NCI-H2107 treated with DMSO at 0.1 percent for 48 hours (cell line): ENCODE measurements at regions not wholly inside any gene's neighbourhood (a gene's known extent, or its start where the extent isn't known, plus 50 kb on each side); places are given as distances from the start of the nearest gene placed in this dataset.

Source experiments
- DNase-seq: peaks from one replicate; lab custom pipeline; 2025; ENCODE audit not compliant: unreplicated experiment; lab: John Stamatoyannopoulos, UW

DNA sequence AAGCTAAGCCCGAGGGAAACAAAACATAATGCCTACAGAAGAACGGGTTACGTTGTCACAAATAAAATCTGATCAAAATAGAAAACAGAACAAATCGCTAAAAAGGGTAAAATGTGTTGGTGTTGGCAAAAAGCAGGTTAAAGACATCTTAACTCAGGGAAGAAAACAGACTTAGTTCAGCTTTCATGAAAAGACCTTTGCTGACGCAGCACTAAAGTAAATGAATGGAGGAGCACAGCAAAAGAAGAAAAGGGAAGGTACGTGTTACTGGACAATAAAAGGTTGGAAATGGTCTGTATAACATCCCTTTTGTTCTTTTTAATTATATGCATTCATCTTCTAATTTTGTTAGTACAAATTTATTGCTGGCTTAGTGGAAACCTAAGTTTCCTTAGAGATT lies 117.4 kb upstream of the DSEL start:
- DNase-seq = no peak

DNA sequence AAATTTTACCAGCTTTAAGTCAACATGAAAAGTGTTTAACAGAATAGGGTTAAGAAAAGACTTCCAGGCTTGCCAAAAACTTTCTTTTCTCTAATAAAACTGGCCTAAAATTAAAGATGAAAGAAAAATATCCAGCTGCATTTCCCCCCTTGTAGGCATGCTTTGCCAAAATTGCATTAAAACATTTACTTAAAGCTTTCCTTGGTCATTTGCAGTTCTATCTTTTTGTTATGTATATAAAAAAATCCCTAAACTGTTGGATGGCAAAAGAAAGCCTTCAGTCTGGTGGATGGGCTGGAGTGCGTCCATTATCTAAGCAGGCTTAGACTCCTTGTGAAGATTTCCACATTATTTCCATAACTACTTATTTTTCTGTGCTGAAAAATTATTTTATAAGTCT lies 105.4 kb upstream of the DSEL start:
- DNase-seq = no peak

DNA sequence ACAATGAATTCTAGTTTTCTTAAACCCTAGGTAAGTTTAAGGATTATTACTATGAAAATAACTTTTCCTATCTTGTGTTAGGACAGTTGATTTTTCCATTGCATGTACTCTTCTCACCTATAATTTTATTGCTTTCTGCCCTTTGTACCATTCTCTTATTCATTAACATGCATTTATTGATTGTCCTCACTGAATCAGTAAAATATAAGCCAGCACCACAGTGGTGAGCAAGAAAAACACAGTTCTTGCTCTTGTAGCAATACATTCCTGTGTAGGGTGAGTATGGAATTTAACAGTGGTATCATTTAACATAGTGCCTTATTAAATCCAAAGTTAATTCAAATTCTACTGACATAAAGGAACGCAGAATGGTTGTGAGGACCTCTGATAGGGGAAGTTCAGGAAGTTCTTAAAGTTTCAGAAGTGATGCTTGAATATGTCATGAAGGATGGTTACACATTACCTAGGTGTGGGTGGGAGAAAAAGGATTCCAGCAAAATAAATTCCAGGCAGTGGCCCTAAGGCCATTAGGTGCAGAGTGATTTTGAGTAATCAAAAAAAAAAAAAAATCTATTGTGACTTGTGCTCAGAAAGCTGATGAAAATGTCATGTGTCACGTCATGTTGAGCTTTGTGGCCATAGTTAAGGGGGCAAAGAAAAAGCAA lies 104.7 kb upstream of the DSEL start:
- DNase-seq = no peak

DNA sequence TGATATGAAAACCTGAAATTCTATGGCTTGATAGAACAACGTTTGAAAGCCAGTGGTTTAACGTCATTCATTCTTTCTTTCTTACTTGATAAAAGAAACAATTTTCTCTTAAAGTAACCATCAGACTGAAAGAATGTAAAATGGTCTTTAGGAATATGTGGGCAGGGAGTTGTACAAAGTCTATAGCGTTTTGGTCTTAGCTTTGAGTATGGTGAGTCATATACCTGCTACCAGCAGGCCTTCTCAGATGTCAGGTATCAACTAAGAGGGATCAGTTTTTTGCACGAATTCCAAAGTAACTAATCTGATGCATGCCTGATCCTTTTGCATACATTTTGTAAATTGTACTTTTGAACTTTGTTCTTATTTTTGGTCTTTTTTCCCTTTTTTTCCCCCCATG lies 101.5 kb upstream of the DSEL start:
- DNase-seq = no peak

DNA sequence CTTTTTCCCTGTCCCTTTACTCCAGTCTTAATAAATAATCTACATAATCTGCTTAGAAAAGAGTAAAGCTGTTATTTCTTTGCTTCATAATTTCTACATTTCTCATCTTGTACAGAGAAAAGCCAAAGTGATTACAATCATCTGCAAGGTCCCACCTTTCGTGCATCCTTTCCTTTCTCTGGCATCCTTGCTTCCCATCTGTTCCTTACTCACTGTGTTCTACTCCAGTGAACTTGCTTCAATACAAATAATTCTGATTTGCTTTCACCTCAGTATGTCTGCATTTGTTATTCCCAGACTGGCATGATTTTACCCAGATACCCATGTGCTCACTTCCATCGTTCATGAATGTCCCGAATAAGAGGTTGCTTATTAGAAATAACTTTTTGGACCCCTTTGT lies 99.4 kb upstream of the DSEL start:
- DNase-seq = no peak

DNA sequence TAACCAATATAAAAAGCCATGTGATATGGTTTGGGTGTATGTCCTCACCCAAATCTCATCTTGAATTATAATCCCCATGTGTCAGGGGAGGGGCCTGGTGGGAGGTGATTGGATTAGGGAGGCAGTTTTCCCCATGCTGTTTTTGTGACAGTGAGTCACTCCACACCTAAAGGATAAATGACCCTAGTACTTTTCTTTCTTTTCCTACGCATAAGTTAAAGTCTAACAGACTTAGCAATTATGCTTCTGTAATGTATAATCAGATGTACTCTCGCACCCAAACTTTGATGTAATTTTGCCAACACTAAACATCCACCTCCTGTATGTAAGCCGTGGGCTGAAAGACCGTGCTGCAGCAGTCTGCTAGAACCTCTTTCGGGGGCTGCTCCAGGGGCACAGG lies 97.2 kb upstream of the DSEL start:
- DNase-seq = no peak

DNA sequence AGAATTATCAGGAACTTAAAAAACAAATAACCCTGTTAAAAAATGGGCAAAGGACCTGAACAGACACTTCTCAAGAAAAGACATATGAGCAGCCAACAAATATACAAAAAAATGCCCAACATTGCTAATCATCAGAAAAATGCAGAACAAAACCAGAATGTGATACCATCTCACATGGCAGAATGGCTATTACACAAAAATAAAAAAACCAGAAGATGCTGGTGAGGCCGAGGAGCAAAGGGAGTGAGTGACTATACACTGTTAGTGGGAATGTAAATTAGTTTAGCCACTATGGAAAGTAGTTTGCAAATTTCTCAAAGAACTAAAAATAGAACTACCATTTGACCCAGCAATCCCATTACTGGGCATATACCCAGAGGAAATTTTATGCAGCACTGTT lies 95.8 kb upstream of the DSEL start:
- no peak for DNase-seq

DNA sequence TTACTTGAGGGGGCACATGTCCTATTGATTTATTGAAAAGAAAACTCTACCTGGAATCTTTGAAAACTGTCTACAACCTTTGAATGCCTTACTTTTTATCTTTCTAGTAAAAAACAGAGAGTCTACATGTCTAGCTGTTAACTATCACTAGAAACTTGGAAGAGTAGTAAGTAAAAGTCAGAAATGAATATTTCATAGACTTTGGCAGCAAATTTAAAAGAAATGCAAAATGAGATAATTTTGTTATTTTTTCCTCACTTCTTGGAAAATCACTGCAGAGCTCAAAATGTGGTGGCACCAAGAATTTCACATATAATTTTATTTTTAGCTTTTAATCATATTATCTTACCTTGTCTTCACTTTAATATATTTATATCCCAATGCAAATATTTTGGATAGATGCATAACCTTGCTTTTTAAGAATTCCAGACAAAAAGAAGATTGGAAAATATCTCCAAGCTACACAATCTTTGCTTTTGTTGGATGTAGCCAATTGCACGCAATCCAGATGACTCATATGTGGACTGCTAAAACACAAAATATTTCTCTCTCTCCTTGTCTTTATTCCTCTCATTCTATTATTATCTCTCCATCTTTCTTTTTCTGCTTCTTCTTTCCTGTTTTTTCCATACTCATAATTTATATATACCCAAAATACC lies 92.2 kb upstream of the DSEL start:
- no peak for DNase-seq

DNA sequence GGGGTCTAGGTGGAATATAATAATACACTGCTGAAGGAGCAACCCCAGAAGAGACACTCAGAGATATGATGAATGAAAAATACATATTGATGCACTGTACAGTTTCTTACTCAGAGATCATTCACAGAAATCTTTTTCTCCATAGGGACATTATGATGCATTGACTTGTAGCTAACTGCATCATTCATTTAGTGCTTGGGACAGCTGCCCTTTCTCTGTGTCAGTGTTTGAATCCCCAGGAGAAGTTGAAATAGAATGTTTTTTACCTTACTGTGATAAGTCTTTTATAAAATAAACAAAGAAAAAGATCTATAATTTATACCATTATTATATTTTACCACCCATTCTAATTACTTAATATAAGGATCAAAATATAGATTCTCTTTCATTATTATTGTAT lies 91.7 kb upstream of the DSEL start:
- DNase-seq = no peak

DNA sequence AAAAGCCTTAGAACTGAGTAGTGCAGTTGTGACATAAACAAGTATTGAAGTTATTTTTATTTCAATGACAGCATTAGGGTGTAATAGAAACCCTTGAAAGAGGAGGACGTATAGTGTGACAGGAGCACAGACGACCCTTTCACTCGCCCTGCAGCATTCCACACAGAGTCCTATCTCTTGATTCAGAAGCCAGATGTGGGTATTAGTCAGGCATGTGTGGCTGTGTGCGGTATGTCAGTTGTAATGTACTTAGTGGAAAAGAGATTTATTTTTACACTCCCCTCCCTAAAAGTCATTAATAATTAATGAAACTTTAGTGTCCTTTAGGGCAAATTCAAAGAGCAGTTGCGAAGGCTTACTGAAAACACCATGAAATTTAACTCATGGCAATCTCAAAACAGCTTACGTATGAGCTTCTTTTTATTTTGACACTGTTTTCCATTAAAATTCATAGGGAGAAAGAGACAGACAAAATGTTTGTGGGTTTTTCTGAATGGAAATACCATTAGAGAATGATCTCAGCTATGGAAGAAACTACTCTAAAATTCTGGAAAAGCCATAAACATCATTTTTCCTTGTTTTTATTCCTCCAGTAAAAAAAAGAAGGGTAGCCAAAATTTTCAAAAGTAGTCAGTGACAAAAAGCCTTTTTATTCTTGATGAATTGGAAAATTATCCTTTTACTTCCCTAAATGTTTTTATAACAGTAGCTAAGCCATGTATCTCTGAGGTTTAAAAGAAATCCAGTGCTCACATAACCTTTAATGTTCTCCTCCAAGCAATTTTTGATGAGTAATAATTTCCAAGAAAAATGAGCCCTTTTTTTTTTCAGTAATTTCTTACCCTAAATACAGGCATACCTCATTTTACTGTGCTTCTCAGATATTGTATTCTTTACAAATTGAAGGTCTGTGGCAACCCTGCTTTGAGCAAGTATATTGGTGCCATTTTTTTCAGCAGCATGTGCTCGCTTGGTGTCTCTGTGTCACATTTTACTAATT lies 84.0 kb upstream of the DSEL start:
- no peak for DNase-seq

DNA sequence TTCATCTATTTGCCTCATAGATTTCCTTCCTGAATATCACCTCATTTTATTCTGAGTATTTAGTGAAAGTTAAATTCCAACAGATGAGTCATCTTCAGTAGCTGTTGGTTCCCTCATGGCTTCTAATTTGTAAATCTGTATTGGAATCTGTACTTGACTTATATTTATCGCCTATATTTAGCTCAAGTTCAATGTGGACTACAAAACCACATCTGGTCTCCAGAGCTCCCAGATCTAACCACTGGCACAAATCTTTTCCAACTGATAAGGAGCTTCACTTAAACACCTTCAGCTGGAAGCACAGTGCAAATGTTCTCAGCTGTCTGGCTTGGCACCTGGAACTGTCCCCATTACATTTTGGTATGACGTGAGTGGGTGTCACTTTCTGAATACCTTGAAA lies 82.8 kb upstream of the DSEL start:
- DNase-seq = no peak

DNA sequence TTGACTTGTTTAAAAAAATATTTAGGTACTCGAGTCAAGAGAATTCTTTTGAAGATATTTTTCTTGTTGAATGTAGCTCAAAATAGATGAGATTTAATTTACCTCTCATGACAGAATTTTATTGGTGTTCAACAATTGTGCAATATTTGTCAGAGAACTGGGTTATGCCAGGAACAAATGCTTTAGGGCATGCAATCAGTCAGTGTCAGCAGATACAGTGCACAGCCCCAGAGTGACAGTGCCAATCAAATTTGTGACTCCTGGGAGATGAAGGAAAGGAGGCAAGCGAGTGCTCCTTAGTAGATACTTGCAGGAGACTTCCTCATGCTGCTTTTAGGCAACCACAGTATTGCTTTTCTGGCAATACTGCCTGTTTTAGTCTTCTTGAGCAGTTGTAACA lies 81.2 kb upstream of the DSEL start:
- no peak for DNase-seq

DNA sequence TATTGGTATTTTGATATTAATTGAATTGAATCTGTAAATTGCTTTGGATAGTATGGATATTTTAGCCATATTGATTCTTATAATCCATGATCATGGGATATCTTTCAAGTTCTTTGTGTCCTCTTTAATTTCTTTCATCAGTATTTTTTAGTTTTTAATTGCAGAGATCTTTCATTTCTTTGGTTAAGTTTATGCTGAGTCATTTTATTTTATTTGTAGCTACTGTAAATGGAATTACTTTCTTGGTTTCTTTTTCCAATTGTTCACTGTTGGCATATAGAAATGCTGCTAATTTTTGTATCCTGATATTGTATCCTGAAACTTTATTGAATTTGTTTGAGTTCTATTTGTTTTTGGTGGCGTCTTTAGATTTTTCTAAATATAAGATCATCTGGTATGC lies 79.5 kb upstream of the DSEL start:
- no peak for DNase-seq

DNA sequence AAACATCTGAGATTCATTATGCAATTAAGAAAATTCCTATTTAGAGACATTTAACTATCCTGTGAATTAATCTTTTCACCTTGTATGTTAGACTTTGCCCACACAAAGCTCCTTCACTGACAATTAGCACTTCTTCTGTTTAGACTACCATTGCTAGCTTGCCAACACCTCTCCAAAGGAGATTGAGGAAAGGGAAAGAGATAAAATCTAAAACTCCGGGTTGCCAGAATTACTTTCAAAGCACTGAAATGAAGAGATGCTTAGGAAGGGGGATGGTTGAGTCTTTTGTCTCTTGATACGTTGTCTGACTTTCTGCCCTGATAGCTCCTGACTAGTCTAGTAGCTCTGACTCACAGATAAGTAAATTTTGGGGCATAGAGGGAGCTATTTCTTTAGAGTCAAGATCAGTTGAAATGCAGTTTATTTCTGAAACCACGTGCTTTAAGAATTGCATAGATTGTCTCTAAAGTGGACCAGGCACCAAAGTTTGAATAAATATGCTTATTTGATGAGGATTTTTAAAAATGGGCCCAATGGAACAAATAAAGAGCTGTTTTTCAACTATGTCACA lies 74.1 kb upstream of the DSEL start:
- DNase-seq = no peak

DNA sequence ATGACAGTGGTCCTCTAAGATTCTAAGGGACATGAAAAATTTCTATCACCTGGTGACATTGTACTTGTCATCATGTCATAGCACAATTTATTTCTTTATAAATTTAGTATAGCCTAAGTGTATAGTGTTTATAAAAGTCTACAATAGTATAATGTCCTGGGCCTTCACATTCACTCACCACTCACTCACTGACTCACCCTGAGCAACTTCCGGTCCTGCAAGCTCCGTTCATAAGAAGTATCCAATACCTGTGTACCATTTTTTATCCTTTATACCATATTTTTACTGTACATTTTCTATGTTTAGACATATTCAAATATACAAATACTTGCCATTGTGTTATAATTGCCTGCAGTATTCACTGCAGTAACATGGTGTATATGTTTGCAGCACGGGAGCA lies 72.8 kb upstream of the DSEL start:
- DNase-seq = no peak

DNA sequence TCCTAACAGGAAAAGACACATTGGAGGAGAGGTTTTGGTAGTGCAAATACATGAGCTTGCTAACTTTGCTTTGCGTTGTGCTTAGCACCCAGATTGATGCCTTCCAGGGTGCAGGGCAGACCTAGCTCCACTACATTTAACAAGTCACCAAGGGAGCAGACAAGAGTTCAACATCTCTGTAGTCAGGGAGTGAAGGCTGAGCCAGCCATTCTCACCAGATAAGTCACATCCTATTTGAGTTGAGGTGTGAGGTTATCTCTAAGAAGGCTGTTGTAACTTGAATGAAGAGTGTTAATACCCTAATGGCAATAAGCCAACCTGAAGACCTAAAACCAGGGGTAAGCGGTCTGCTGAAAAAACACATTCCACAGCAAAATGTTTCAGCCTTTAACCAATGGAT lies 69.6 kb upstream of the DSEL start:
- no peak for DNase-seq

DNA sequence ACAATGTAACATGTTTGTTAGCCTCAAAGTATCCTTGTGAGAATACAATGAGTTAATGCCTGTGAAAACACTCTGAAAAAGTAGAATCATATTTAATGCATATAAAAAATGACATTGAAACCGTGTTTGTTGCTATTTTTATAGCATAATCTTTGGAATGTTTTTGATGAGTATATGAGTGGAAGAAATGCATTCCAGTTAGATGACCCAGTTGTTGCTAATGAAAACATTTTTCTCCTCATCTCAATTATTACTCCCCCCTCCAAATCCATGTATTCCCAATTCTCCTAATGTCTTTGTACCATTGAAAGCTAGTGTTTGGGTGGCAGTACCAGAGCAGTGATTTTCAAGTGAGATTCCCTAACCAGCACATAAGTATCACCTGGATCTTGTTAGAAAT lies 67.1 kb upstream of the DSEL start:
- DNase-seq = no peak

DNA sequence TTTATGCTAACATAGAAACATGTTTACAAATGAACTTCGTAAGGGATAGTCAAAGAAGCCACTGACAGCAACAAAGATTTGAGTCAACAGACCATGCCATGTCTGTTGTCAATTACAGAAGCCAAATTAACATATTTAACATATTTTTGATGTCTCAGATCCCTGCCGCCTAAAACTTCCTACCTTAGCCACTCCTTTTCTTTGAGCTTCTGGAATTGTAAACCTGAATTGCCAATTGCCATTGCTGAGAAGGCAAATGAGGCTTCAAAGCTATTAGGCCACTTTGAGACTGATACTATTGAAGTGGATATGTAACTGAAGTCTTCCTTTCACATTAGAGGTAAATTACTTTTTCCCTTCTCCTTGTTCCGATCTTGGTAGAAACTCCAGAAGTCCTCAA lies 66.0 kb upstream of the DSEL start:
- no peak for DNase-seq

DNA sequence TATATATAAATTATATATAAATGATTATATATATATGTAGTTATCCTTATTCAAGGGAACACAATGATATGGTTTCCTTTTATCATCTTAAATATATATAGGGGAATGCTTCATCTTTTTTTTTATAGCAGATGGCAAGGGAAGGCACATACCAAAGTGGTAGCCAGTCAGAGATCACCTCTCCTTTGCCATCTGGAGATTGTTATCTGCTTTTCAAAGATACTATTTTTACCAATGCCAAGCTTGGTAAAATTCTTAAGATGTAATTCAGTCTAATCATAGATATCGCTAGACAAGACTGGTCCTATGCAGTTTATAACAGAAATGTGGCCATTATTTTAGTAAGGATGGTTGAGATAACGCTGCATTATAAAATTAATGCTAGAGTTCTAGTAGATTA lies 64.7 kb upstream of the DSEL start:
- DNase-seq = no peak

DNA sequence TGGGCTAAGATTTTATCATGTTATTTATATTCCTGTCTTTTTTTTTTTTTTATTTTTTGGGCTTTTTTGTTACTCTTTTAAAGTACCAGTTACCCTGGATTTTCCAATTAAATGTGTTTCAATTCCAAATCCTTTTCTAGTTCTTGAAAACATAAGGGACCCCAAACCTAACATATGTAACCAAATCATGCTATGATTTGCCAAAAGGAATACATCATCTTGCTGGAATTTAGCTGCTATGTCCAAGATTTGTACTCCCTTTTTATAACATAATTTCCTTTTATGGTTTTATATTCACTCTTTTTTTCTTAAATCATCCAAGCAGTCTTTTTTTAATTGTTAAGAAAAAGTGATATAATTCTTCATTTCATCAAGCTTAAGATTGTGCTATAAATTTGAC lies 60.9 kb upstream of the DSEL start:
- no peak for DNase-seq

DNA sequence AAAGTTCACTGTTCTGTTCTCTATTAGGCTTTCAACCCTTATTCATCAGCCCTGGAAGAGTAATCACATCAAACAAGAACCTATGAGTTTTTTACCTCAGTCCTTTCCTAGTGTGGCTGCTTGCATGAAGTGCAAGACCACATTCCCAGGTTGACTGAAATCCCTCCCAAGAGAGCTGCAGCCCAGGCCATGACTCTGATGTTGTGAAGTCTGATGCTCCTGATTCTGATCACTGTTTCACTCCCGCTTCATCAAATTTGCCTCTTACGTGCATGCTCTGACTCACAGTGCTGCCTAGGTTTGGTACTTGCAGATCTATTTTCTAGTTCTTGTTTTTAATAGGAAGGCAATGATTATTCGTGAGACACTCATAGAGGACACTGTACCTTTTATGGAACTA lies 58.2 kb upstream of the DSEL start:
- DNase-seq = no peak

DNA sequence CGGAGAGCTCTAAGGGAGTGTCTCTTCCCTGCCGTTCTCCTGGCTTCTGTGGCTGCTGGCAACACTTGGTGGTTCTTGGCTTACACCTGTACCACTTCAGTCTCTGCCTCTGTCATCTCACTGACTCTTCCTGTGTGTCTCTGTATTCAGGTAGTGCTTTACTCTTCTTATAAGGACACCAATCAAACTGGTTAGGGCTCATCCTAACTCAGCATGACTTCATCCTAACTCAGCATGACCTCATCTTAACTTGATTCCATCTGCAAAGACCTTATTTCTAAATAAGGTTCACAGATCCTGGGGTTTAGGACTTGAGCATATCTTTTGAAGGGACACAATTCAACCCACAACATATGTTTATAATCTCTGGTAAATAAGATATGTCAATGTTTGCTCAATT lies 51.6 kb upstream of the DSEL start:
- no peak for DNase-seq
